HepG2 (cell line): ENCODE measurements at regions not wholly inside any gene's neighbourhood (a gene's known extent, or its start where the extent isn't known, plus 50 kb on each side); places are given as distances from the start of the nearest gene placed in this dataset.

Experiments
- ATAC-seq: fragments of 200-7000 bp; cut with Tn5 transposase; 3 replicates; pipeline ENCODE4 v1.9.1; 2020; ENCODE audit warnings: mild to moderate bottlenecking, moderate library complexity
- BruUV-seq: library from RNA; stranded (reverse); fragments of 400-500 nt; replicated peaks from 2 replicates; lab custom pipeline; 2021; lab: Mats Ljungman, UMichigan
- CTCF ChIA-PET: fragments of 300-600 bp; formaldehyde crosslinking; extraction: SDS; loops from one replicate; lab custom pipeline; 2021; ENCODE audit warnings: low total read pairs, inconsistent platforms, low intra/inter-chr PET ratio; lab: Yijun Ruan, JAX
- POLR2A ChIA-PET: fragments of 350-600 bp; sonication (Branson Sonifier 250); formaldehyde crosslinking; loops from one replicate; lab custom pipeline; 2020; ENCODE audit warnings: antibody characterized with exemption, inconsistent platforms; lab: Yijun Ruan, JAX
- DNase-seq: peaks from one replicate; pipeline ENCODE4 v3.0.0-alpha.2; 2015; ENCODE audit warnings: low spot score
- FAIRE-seq: peaks from 3 replicates; lab custom pipeline; 2011; peaks lifted over from hg19 to GRCh38; lab: Jason Lieb, UNC
- H2AFZ ChIP-seq: one replicate; pipeline ENCODE4 v1.6.1; 2011; ENCODE audit warnings: low read length, inconsistent platforms
- H3K27ac ChIP-seq: fragments of 300-600 bp; 3 replicates; pipeline ENCODE4 v1.8.0; 2011; ENCODE audit warnings: mixed run types, mild to moderate bottlenecking, mixed read lengths, low read length, inconsistent platforms; ENCODE audit not compliant: insufficient read depth; ENCODE audit errors: extremely low read length
- H3K27me3 ChIP-seq, 2 experiments: fragments of 200-600 bp in 1 of 2; 2 replicates in 1 of 2; 3 replicates in 1 of 2; pipeline versions ENCODE4 v1.6.0 to v1.8.0; 2011; ENCODE audit warnings: low read length in 2 of 2, mild to moderate bottlenecking in 2 of 2, moderate library complexity in 2 of 2, inconsistent platforms in 1 of 2; ENCODE audit not compliant: insufficient read depth in 2 of 2, control insufficient read depth in 1 of 2
- H3K36me3 ChIP-seq, 2 experiments: fragments of 200-600 bp in 1 of 2; replicated peaks in 1 of 2; 2 replicates in 1 of 2; 3 replicates in 1 of 2; pipeline versions ENCODE4 v1.5.1 to v1.8.0; 2011; ENCODE audit warnings: low read length in 2 of 2, inconsistent platforms in 1 of 2; ENCODE audit not compliant: insufficient read depth in 2 of 2, control insufficient read depth in 1 of 2
- H3K4me1 ChIP-seq: 2 replicates; pipeline ENCODE4 v1.5.1; 2012; ENCODE audit warnings: low read length, inconsistent platforms; ENCODE audit not compliant: insufficient read depth
- H3K4me2 ChIP-seq: 2 replicates; pipeline ENCODE4 v1.6.0; 2011; ENCODE audit warnings: low read depth, low read length, inconsistent platforms
- H3K4me3 ChIP-seq, 3 experiments: fragments of 200-600 bp in 1 of 3; sonication (generic), shearing (Covaris generic) in 1 of 3; replicated peaks in 1 of 3; 2 replicates each; pipeline ENCODE4 v1.5.1; 2011 to 2016; ENCODE audit warnings: low read length in 3 of 3, inconsistent platforms in 2 of 3, low read depth in 2 of 3, mild to moderate bottlenecking in 2 of 3, control low read depth in 1 of 3, mixed read lengths in 1 of 3; ENCODE audit not compliant: insufficient read depth in 1 of 3
- H3K79me2 ChIP-seq: one replicate; pipeline ENCODE4 v1.6.1; 2011; ENCODE audit warnings: low read length, inconsistent platforms; ENCODE audit not compliant: insufficient read depth
- H3K9ac ChIP-seq: 2 replicates; pipeline ENCODE4 v1.6.0; 2011; ENCODE audit warnings: mild to moderate bottlenecking, low read depth, low read length, inconsistent platforms; ENCODE audit not compliant: insufficient read depth
- H3K9me3 ChIP-seq: 2 replicates; pipeline ENCODE4 v1.5.1; 2012; ENCODE audit warnings: mild to moderate bottlenecking, low read length
- H4K20me1 ChIP-seq: 2 replicates; pipeline ENCODE4 v1.6.0; 2011; ENCODE audit warnings: inconsistent platforms, mild to moderate bottlenecking, low read length, moderate library complexity; ENCODE audit not compliant: insufficient read depth
- CEBPB ChIP-seq: IDR thresholded peaks from 2 replicates; pipeline ENCODE4 v1.6.1; 2011; ENCODE audit warnings: low read depth, low read length, improper control_type of control experiment, borderline replicate concordance
- GATA4 ChIP-seq: sonication (generic); IDR thresholded peaks from 2 replicates; pipeline ENCODE4 v1.6.1; 2016; ENCODE audit warnings: antibody characterized with exemption, low read depth, borderline replicate concordance
- HNF4A ChIP-seq: sonication (generic); formaldehyde crosslinking; IDR thresholded peaks from 2 replicates; pipeline ENCODE4 v1.4.0; 2020; ENCODE audit warnings: missing genetic modification reagents
- HNF4G ChIP-seq, 2 experiments: sonication (generic) in 1 of 2; formaldehyde crosslinking in 1 of 2; IDR thresholded peaks; 2 replicates each; pipeline versions ENCODE4 v1.4.0 to v1.6.1; 2011 to 2020; ENCODE audit warnings: borderline replicate concordance in 2 of 2, low read depth in 2 of 2, mild to moderate bottlenecking in 2 of 2, low read length in 1 of 2, missing genetic modification reagents in 1 of 2, moderate library complexity in 1 of 2
- MAFF ChIP-seq: IDR thresholded peaks from 2 replicates; pipeline ENCODE4 v1.6.1; 2011; ENCODE audit warnings: low read depth, low read length, improper control_type of control experiment
- ZNF280B ChIP-seq: sonication (generic); formaldehyde crosslinking; IDR thresholded peaks from 2 replicates; pipeline ENCODE4 v1.5.0; 2020; ENCODE audit warnings: missing genetic modification reagents, mild to moderate bottlenecking, borderline replicate concordance
- ZNF7 ChIP-seq: IDR thresholded peaks from 2 replicates; pipeline ENCODE4 v1.6.1; 2016; ENCODE audit warnings: missing biosample characterization, missing genetic modification reagents
- ZNF747 ChIP-seq: sonication (generic); formaldehyde crosslinking; IDR thresholded peaks from 2 replicates; pipeline ENCODE4 v1.8.1; 2023; ENCODE audit warnings: missing genetic modification reagents, mild to moderate bottlenecking, borderline replicate concordance
- WGBS: methylation state at CpG from one replicate; pipeline ENCODE4 v1.1.6; 2017; ENCODE audit warnings: low lambda C conversion rate; 5-methylcytosine and 5-hydroxymethylcytosine counted together
- in situ Hi-C: cut with HindIII; loops from 2 replicates; pipeline ENCODE4 v1.10.0; 2017; ENCODE audit warnings: low pct_unique_long_range_greater_than_20kb; ENCODE audit not compliant: extremely low pct_ligation_motif_present
- intact Hi-C: fragments of 100-400 bp; cut with micrococcal nuclease; formaldehyde crosslinking; loops from one replicate; pipeline ENCODE4 v1.10.0; 2022; ENCODE audit not compliant: unreplicated experiment
- TF ChIP-seq, protein P1 (sequence below): sonication (generic); formaldehyde crosslinking; IDR thresholded peaks from 2 replicates; pipeline ENCODE4 v1.4.0; 2020; ENCODE audit warnings: mild to moderate bottlenecking, missing genetic modification reagents

DNA sequence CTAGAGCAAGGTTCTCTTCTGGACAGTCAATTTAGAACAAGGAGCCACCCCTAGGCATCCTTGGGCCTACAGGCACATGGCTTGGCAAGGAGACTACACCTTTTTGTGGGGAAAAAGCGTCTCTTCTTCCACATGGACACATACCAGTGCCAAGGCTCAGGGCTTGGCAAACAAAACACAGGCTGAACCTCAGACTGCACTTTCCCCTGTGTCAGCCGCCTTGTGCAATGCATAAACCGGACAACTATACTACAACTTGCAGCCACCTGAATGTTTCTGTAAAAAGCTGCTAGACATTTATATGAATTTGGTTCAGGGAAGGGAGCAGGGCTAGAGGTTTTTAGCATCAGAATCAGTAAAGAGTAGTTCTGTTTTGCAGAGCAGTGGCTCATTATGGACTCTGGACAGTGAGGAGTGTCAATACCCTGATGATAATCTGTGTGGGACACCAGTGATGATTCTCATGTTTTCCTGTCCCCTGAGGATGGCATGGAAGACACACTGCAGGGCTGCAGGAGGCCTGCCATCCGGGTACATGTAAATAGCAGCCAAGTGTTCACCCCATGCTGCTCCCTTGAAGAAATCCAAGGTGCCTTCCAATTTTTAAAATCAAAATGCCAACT lies 118.9 kb downstream of the GATA3 start:
- no peaks in the 10 kb centered on the region for H3K36me3 ChIP-seq
- in situ Hi-C loops: no loop called here
- H3K9me3 ChIP-seq: peaks cover 5% of the 10 kb centered on the region
- no peak overlapping the region for H3K4me3 ChIP-seq
- CTCF ChIA-PET: no interaction called here
- FAIRE-seq (peak; percentile 32), DNase-seq (no peak), ATAC-seq (peak; percentile 98)
- peaks cover 17% of the 10 kb centered on the region for H3K4me1 ChIP-seq
- BruUV-seq: no TSS peak
- POLR2A ChIA-PET: no interaction called here
- 0% methylated on average over 3 of the region's 4 CpGs for WGBS
- no peaks in the 10 kb centered on the region for H4K20me1 ChIP-seq
- no peak overlapping the region for H3K27ac ChIP-seq
- 0 out of 2 replicates have a peak overlapping the region, but pooled peaks have one; percentile 4 for H3K4me2 ChIP-seq
- TF ChIP-seq HNF4A (CRISPR knock-in tag) (peak; percentile 70), MAFF (no peak), CEBPB (peak; percentile 60; the same call in 1 of the 2 replicates), ZNF7 (CRISPR knock-in tag) (peak; percentile 64; the same call in 1 of the 2 replicates), HNF4G (IDR thresholded peaks at IDR 0.05; ENCODE audit: borderline replicate concordance, low read depth, low read length) (peak; percentile 33; the same call in 1 of the 2 replicates), HNF4G (CRISPR knock-in tag; IDR thresholded peaks at IDR 0.05; ENCODE audit: borderline replicate concordance, low read depth) (no peak), ZNF747 (no peak), GATA4 (no peak), ZNF280B (CRISPR knock-in tag) (no peak)
- TF ChIP-seq, protein P1, sequence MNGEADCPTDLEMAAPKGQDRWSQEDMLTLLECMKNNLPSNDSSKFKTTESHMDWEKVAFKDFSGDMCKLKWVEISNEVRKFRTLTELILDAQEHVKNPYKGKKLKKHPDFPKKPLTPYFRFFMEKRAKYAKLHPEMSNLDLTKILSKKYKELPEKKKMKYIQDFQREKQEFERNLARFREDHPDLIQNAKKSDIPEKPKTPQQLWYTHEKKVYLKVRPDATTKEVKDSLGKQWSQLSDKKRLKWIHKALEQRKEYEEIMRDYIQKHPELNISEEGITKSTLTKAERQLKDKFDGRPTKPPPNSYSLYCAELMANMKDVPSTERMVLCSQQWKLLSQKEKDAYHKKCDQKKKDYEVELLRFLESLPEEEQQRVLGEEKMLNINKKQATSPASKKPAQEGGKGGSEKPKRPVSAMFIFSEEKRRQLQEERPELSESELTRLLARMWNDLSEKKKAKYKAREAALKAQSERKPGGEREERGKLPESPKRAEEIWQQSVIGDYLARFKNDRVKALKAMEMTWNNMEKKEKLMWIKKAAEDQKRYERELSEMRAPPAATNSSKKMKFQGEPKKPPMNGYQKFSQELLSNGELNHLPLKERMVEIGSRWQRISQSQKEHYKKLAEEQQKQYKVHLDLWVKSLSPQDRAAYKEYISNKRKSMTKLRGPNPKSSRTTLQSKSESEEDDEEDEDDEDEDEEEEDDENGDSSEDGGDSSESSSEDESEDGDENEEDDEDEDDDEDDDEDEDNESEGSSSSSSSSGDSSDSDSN (CRISPR knock-in tag): no peak
- intact Hi-C loops: no loop called here
- no peak overlapping the region for H2AFZ ChIP-seq
- H3K27me3 ChIP-seq: no peaks in the 10 kb centered on the region
- no peak overlapping the region for H3K9ac ChIP-seq
- H3K79me2 ChIP-seq: no peaks in the 10 kb centered on the region
